IMR-90 (cell line): ENCODE measurements at regions not wholly inside any gene's neighbourhood (a gene's known extent, or its start where the extent isn't known, plus 50 kb on each side); places are given as distances from the start of the nearest gene placed in this dataset.

Experiments used
- ATAC-seq: fragments of 200-7000 bp; cut with Tn5 transposase; 2 replicates; pipeline ENCODE4 v1.9.1; 2020; ENCODE audit warnings: low read depth, mild to moderate bottlenecking, moderate library complexity
- BruUV-seq: library from RNA; stranded (reverse); fragments of 400-500 nt; replicated peaks from 2 replicates; lab custom pipeline; 2021; lab: Mats Ljungman, UMichigan
- CTCF ChIA-PET: fragments of 300-600 bp; formaldehyde crosslinking; extraction: SDS; loops from one replicate; lab custom pipeline; 2021; ENCODE audit warnings: antibody characterized with exemption; lab: Yijun Ruan, JAX
- POLR2A ChIA-PET: fragments of 300-600 bp; sonication (Branson Sonifier 250); formaldehyde crosslinking; loops from one replicate; lab custom pipeline; 2022; ENCODE audit warnings: antibody characterized with exemption; ENCODE audit not compliant: unreplicated experiment; lab: Charles Lee
- DNase-seq: peaks from one replicate; pipeline ENCODE4 v3.0.0; 2013
- H2AFZ ChIP-seq: replicated peaks from 2 replicates; pipeline ENCODE3; 2013; ENCODE audit warnings: low read length, mild to moderate bottlenecking; ENCODE audit not compliant: poor library complexity
- H2AK5ac ChIP-seq: 2 replicates; pipeline ENCODE4 v1.6.1; 2013; ENCODE audit warnings: low read depth, low read length, inconsistent platforms
- H2AK9ac ChIP-seq: replicated peaks from 2 replicates; pipeline ENCODE3; 2013; ENCODE audit warnings: mild to moderate bottlenecking, low read depth, low read length, moderate library complexity; ENCODE audit not compliant: poor library complexity
- H2BK120ac ChIP-seq: 2 replicates; pipeline ENCODE4 v1.6.1; 2013; ENCODE audit warnings: low read depth, low read length, inconsistent platforms
- H2BK15ac ChIP-seq: 3 replicates; pipeline ENCODE4 v1.6.1; 2013; ENCODE audit warnings: low read depth, low read length, inconsistent platforms
- H2BK20ac ChIP-seq: 2 replicates; pipeline ENCODE4 v1.6.1; 2013; ENCODE audit warnings: low read depth, mild to moderate bottlenecking, inconsistent platforms, low read length, moderate library complexity
- H2BK5ac ChIP-seq: 2 replicates; pipeline ENCODE4 v1.6.1; 2013; ENCODE audit warnings: mild to moderate bottlenecking, low read depth, low read length, inconsistent platforms; ENCODE audit not compliant: poor library complexity, severe bottlenecking
- H3K14ac ChIP-seq: replicated peaks from 2 replicates; pipeline ENCODE4 v1.6.1; 2013; ENCODE audit warnings: low read depth, low read length, inconsistent platforms
- H3K18ac ChIP-seq: 2 replicates; pipeline ENCODE4 v1.6.1; 2013; ENCODE audit warnings: low read depth, low read length, control low read depth
- H3K23ac ChIP-seq: 2 replicates; pipeline ENCODE4 v1.6.1; 2013; ENCODE audit warnings: low read depth, low read length, inconsistent platforms
- H3K27ac ChIP-seq: 2 replicates; pipeline ENCODE4 v1.5.1; 2013; ENCODE audit warnings: mild to moderate bottlenecking, control low read depth, low read length; ENCODE audit not compliant: insufficient read depth
- H3K27me3 ChIP-seq: 2 replicates; pipeline ENCODE4 v1.6.1; 2013; ENCODE audit warnings: low read length; ENCODE audit not compliant: control insufficient read depth, insufficient read depth
- H3K36me3 ChIP-seq: 2 replicates; pipeline ENCODE4 v1.6.1; 2013; ENCODE audit warnings: low read length, mixed read lengths; ENCODE audit not compliant: control insufficient read depth, insufficient read depth
- H3K4ac ChIP-seq: 2 replicates; pipeline ENCODE4 v1.6.1; 2013; ENCODE audit warnings: low read depth, low read length, inconsistent platforms
- H3K4me1 ChIP-seq: 2 replicates; pipeline ENCODE4 v1.6.1; 2013; ENCODE audit warnings: low read length, mixed read lengths; ENCODE audit not compliant: control insufficient read depth, insufficient read depth
- H3K4me2 ChIP-seq: 2 replicates; pipeline ENCODE4 v1.6.1; 2013; ENCODE audit warnings: low read depth, mild to moderate bottlenecking, control low read depth, low read length, moderate library complexity
- H3K4me3 ChIP-seq: 2 replicates; pipeline ENCODE4 v1.5.1; 2013; ENCODE audit warnings: low read depth, mild to moderate bottlenecking, control low read depth, low read length, moderate library complexity; ENCODE audit not compliant: insufficient read depth
- H3K56ac ChIP-seq: 2 replicates; pipeline ENCODE4 v1.6.1; 2013; ENCODE audit warnings: low read length, inconsistent platforms; ENCODE audit not compliant: insufficient read depth; ENCODE audit errors: extremely low read depth
- H3K79me1 ChIP-seq, 2 experiments: 2 replicates each; pipeline ENCODE4 v1.6.1; 2013; ENCODE audit warnings: low read length in 2 of 2, inconsistent platforms in 1 of 2, low read depth in 1 of 2
- H3K9ac ChIP-seq: 2 replicates; pipeline ENCODE4 v1.6.1; 2013; ENCODE audit warnings: low read depth, low read length, control low read depth
- H3K9me1 ChIP-seq: 2 replicates; pipeline ENCODE4 v1.6.1; 2013; ENCODE audit warnings: low read length, inconsistent platforms; ENCODE audit not compliant: insufficient read depth
- H3K9me3 ChIP-seq: 2 replicates; pipeline ENCODE4 v1.6.1; 2013; ENCODE audit warnings: low read length; ENCODE audit not compliant: control insufficient read depth, insufficient read depth
- H4K20me1 ChIP-seq: 2 replicates; pipeline ENCODE4 v1.6.1; 2013; ENCODE audit warnings: low read length, inconsistent platforms; ENCODE audit not compliant: insufficient read depth
- H4K5ac ChIP-seq: 2 replicates; pipeline ENCODE4 v1.6.1; 2013; ENCODE audit warnings: mild to moderate bottlenecking, low read depth, low read length, control low read depth
- H4K8ac ChIP-seq, 2 experiments: 2 replicates each; pipeline ENCODE4 v1.6.1; 2013; ENCODE audit warnings: low read depth in 2 of 2, low read length in 2 of 2, control low read depth in 1 of 2, inconsistent platforms in 1 of 2
- H4K91ac ChIP-seq: 2 replicates; pipeline ENCODE4 v1.6.1; 2013; ENCODE audit warnings: low read depth, low read length, inconsistent platforms; ENCODE audit not compliant: insufficient read depth
- RAD21 ChIP-seq: IDR thresholded peaks from 2 replicates; pipeline ENCODE4 v1.6.1; 2012; ENCODE audit warnings: low read length, improper control_type of control experiment
- WGBS, 2 experiments: methylation state at CpG; one replicate each; pipeline versions ENCODE4 v1.1.5 to v1.1.7; 2013; ENCODE audit warnings: missing lambda C conversion rate in 2 of 2; ENCODE audit not compliant: insufficient read length in 1 of 2; ENCODE audit errors: extremely low coverage in 2 of 2; 5-methylcytosine and 5-hydroxymethylcytosine counted together
- dilution Hi-C: fragments of 300-500 bp; cut with HindIII; formaldehyde crosslinking; loops from one replicate; pipeline ENCODE4 v1.14.3; 2018; ENCODE audit warnings: low sequenced_read_pairs; ENCODE audit not compliant: unreplicated experiment
- in situ Hi-C: fragments of 300-500 bp; cut with MboI; formaldehyde crosslinking; loops from 3 replicates; pipeline ENCODE4 v1.14.3; 2019; ENCODE audit warnings: low sequenced_read_pairs, inconsistent platforms, mixed read lengths
- intact Hi-C: fragments of 100-400 bp; cut with micrococcal nuclease; formaldehyde crosslinking; loops from 2 replicates; pipeline ENCODE4 v1.10.0; 2022

GRCh38 chr2:147099845-147100244 is 745.0 kb upstream of the ACVR2A start:
- Histone ChIP-seq H2AFZ (no peak overlapping the region), H3K27me3 (no peaks in the 10 kb centered on the region), H3K56ac (no peak overlapping the region), H3K36me3 (no peaks in the 10 kb centered on the region), H3K4me1 (no peaks in the 10 kb centered on the region), H3K4me3 (no peak overlapping the region), H3K27ac (no peak overlapping the region), H2BK15ac (no peak overlapping the region), H4K8ac (no peak overlapping the region), H3K9ac (no peak overlapping the region), H3K14ac (no peak overlapping the region), H2BK120ac (no peak overlapping the region), H3K9me1 (no peaks in the 10 kb centered on the region), H2AK5ac (no peak overlapping the region), H4K5ac (no peak overlapping the region), H4K91ac (no peak overlapping the region), H2BK5ac (no peak overlapping the region), H3K23ac (no peak overlapping the region), H2AK9ac (no peak overlapping the region), H3K4ac (no peak overlapping the region), H3K18ac (no peak overlapping the region; the same call in 1 of the 2 replicates), H4K20me1 (no peaks in the 10 kb centered on the region), H3K4me2 (no peak overlapping the region), H3K79me1 (no peaks in the 10 kb centered on the region), H2BK20ac (no peak overlapping the region), H3K9me3 (no peaks in the 10 kb centered on the region; the same call in 1 of the 2 replicates)
- no CpG with 5 or more reads among the region's 2 CpGs for WGBS, 2 experiments
- DNase-seq (no peak), ATAC-seq (no peak)
- POLR2A ChIA-PET = no interaction called here
- no peak for TF ChIP-seq RAD21
- in situ Hi-C loops = loop anchor here (25.0 kb wide), 1 partner anchor 812 kb away; no protein-coding TSS in a partner anchor
- no TSS peak for BruUV-seq
- intact Hi-C loops = no loop called here
- CTCF ChIA-PET = no interaction called here
- dilution Hi-C loops = no loop called here
